Kidney (tissue), 13 donors: ENCODE measurements at regions not wholly inside any gene's neighbourhood (a gene's known extent, or its start where the extent isn't known, plus 50 kb on each side); places are given as distances from the start of the nearest gene placed in this dataset.
A peak's percentile ranks its signal among the peaks of the same experiment; 100 is the strongest.

ENCODE experiments used
- DNase-seq, 5 donors: peaks; one replicate each; pipeline ENCODE4 v3.0.0-alpha.2; 2013 to 2020
- FAIRE-seq: peaks from 2 replicates; lab custom pipeline; 2012; peaks lifted over from hg19 to GRCh38; lab: Jason Lieb, UNC
- H3K27ac ChIP-seq, 2 donors: one replicate each; pipeline ENCODE4 v1.7.0; 2013; ENCODE audit warnings: low read depth in 2 of 2, low read length in 2 of 2, inconsistent platforms in 1 of 2
- H3K27me3 ChIP-seq: one replicate; pipeline ENCODE4 v1.7.1; 2013; ENCODE audit warnings: low read length, inconsistent platforms; ENCODE audit not compliant: control insufficient read depth, insufficient read depth
- H3K36me3 ChIP-seq, 3 donors: one replicate each; pipeline versions ENCODE4 v1.7.0 to v1.7.1; 2013; ENCODE audit warnings: low read length in 3 of 3, control low read depth in 1 of 3, inconsistent platforms in 1 of 3; ENCODE audit not compliant: insufficient read depth in 3 of 3, control insufficient read depth in 2 of 3
- H3K4me1 ChIP-seq, 3 donors: one replicate each; pipeline versions ENCODE4 v1.7.0 to v1.7.1; 2013; ENCODE audit warnings: low read length in 3 of 3, inconsistent platforms in 1 of 3, low read depth in 1 of 3; ENCODE audit not compliant: control insufficient read depth in 2 of 3, insufficient read depth in 2 of 3
- H3K4me3 ChIP-seq, 3 donors: one replicate each; pipeline versions ENCODE4 v1.7.0 to v1.8.1; 2013; ENCODE audit warnings: low read length in 3 of 3, control low read depth in 1 of 3, inconsistent platforms in 1 of 3
- H3K9ac ChIP-seq, 3 donors: one replicate each; pipeline versions ENCODE4 v1.7.0 to v1.7.1; 2013; ENCODE audit warnings: low read length in 3 of 3, control low read depth in 1 of 3, inconsistent platforms in 1 of 3
- H3K9me3 ChIP-seq, 3 donors: one replicate each; pipeline versions ENCODE4 v1.7.0 to v1.7.1; 2013; ENCODE audit warnings: low read length in 3 of 3, control low read depth in 1 of 3, inconsistent platforms in 1 of 3; ENCODE audit not compliant: control insufficient read depth in 2 of 3, insufficient read depth in 1 of 3
- CTCF ChIP-seq: IDR thresholded peaks from 3 replicates; pipeline ENCODE4 v1.5.1; 2012; ENCODE audit warnings: mild to moderate bottlenecking, moderate library complexity, borderline replicate concordance; ENCODE audit not compliant: insufficient read depth; ENCODE audit errors: extremely low read depth
- intact Hi-C: fragments of 100-400 bp; cut with DNase I; formaldehyde crosslinking; loops from one replicate; pipeline ENCODE4 v1.11.1; 2022
- donor health status: control.
- donor health status: control.
- donor health status: control.
- donor health status: control.
- donor health status: control.
- donor health status: DM: yes; HTN: yes; CAD: no.
- donor health status: Normal renal cell carcinoma (clear cell type).

- H3K4me1 ChIP-seq: no peaks in the 10 kb centered on the region
- H3K9ac ChIP-seq: no peak overlapping the region
- no peak for FAIRE-seq
- DNase-seq: peak in 1 of 5 donors; percentile 15
- intact Hi-C loops: no loop called here
- no peak overlapping the region for H3K4me3 ChIP-seq
- peaks cover 13% of the 10 kb centered on the region for H3K27me3 ChIP-seq
- no peaks in the 10 kb centered on the region for H3K36me3 ChIP-seq
- H3K27ac ChIP-seq: no peak overlapping the region
- H3K9me3 ChIP-seq: no peaks in the 10 kb centered on the region
- TF ChIP-seq CTCF: no peak
Measured at GRCh38 chrX:115966920-115967319, 203.6 kb upstream of the AGTR2 start.

- intact Hi-C loops: no loop called here
- no peaks in the 10 kb centered on the region for H3K9me3 ChIP-seq
- H3K27ac ChIP-seq: peak overlapping the region in 1 of 2 donors; percentile 43
- H3K4me3 ChIP-seq: peak overlapping the region; percentile 71 to 79 (median 79)
- H3K9ac ChIP-seq: peak overlapping the region in 2 of 3 donors; percentile 46 to 49
- DNase-seq: peak; percentile 74 to 92 (median 84)
- FAIRE-seq: no peak
- TF ChIP-seq CTCF: no peak
- H3K27me3 ChIP-seq: peaks cover 11% of the 10 kb centered on the region
- H3K36me3 ChIP-seq: no peaks in the 10 kb centered on the region
- no peaks in the 10 kb centered on the region for H3K4me1 ChIP-seq
Measured at GRCh38 chrX:115968436-115969252, 201.9 kb upstream of the AGTR2 start.

- no peaks in the 10 kb centered on the region for H3K9me3 ChIP-seq
- peaks cover 14% of the 10 kb centered on the region for H3K27me3 ChIP-seq
- FAIRE-seq (no peak), DNase-seq (no peak)
- H3K36me3 ChIP-seq: no peaks in the 10 kb centered on the region
- H3K9ac ChIP-seq: no peak overlapping the region
- intact Hi-C loops: no loop called here
- H3K4me3 ChIP-seq: no peak overlapping the region
- H3K27ac ChIP-seq: no peak overlapping the region
- no peak for TF ChIP-seq CTCF
- H3K4me1 ChIP-seq: no peaks in the 10 kb centered on the region
Measured at GRCh38 chrX:115970718-115971117, 199.8 kb upstream of the AGTR2 start.
